HG02610 (cell line): ENCODE measurements at regions not wholly inside any gene's neighbourhood (a gene's known extent, or its start where the extent isn't known, plus 50 kb on each side); places are given as distances from the start of the nearest gene placed in this dataset.
A peak's percentile ranks its signal among the peaks of the same experiment; 100 is the strongest.

Experiments used
- ATAC-seq: cut with Tn5 transposase; IDR thresholded peaks from one replicate; pipeline ENCODE4 v1.9.1; 2021; ENCODE audit warnings: mild to moderate bottlenecking, moderate library complexity; ENCODE audit not compliant: unreplicated experiment

- ATAC-seq, result no peak
Observed at GRCh38 chr18:53756610-53756972, 467.9 kb downstream of the MBD2 start.

- ATAC-seq, result no peak
Observed at GRCh38 chr18:53755914-53756609, 468.4 kb downstream of the MBD2 start.

- no peak for ATAC-seq
Observed at GRCh38 chr18:53754154-53754553, 470.3 kb downstream of the MBD2 start.

GRCh38 chr18:53753601-53754000 is 470.9 kb downstream of the MBD2 start:
- no peak for ATAC-seq

- ATAC-seq, result no peak
Observed at GRCh38 chr18:53752781-53753367, 471.6 kb downstream of the MBD2 start.

GRCh38 chr18:53749766-53750165 is 474.7 kb downstream of the MBD2 start:
- no peak for ATAC-seq

- ATAC-seq, result no peak
Observed at GRCh38 chr18:53747663-53748160, 476.8 kb downstream of the MBD2 start.

- no peak for ATAC-seq
Observed at GRCh38 chr18:53747210-53747609, 477.3 kb downstream of the MBD2 start.

- ATAC-seq, result no peak
Observed at GRCh38 chr18:53745986-53746385, 478.5 kb downstream of the MBD2 start.

- no peak for ATAC-seq
Observed at GRCh38 chr18:53745224-53745967, 479.1 kb downstream of the MBD2 start.

- ATAC-seq, result no peak
Observed at GRCh38 chr18:53739700-53740099, 484.8 kb downstream of the MBD2 start.

GRCh38 chr18:53735526-53735925 is 488.9 kb downstream of the MBD2 start:
- ATAC-seq, result no peak

- no peak for ATAC-seq
Observed at GRCh38 chr18:53715243-53715853, 509.1 kb downstream of the MBD2 start.

- no peak for ATAC-seq
Observed at GRCh38 chr18:53710080-53710479, 514.4 kb downstream of the MBD2 start.

- no peak for ATAC-seq
Observed at GRCh38 chr18:53702480-53702879, 522.0 kb downstream of the MBD2 start.

GRCh38 chr18:53701697-53702096 is 522.8 kb downstream of the MBD2 start:
- no peak for ATAC-seq

- ATAC-seq, result peak; percentile 69
Observed at GRCh38 chr18:53698907-53699306, 525.6 kb downstream of the MBD2 start.

- no peak for ATAC-seq
Observed at GRCh38 chr18:53689886-53690285, 534.6 kb downstream of the MBD2 start.

GRCh38 chr18:53686965-53687364 is 537.5 kb downstream of the MBD2 start:
- no peak for ATAC-seq

- no peak for ATAC-seq
Observed at GRCh38 chr18:53682796-53683195, 541.7 kb downstream of the MBD2 start.

- ATAC-seq, result no peak
Observed at GRCh38 chr18:53677480-53677879, 547.0 kb downstream of the MBD2 start.

GRCh38 chr18:53665701-53666100 is 558.8 kb downstream of the MBD2 start:
- ATAC-seq, result no peak
